B cell (primary cell): ENCODE measurements at regions not wholly inside any gene's neighbourhood (a gene's known extent, or its start where the extent isn't known, plus 50 kb on each side); places are given as distances from the start of the nearest gene placed in this dataset.

Experiments used
- ATAC-seq: fragments of 200-7000 bp; cut with Tn5 transposase; one replicate; pipeline ENCODE4 v1.10.0; 2021; ENCODE audit warnings: low read depth, mild to moderate bottlenecking, moderate number of reproducible peaks, moderate library complexity
- CTCF ChIA-PET: fragments of 350-600 bp; sonication (Branson Sonifier 250); formaldehyde crosslinking; loops from one replicate; lab custom pipeline; 2021; ENCODE audit warnings: antibody characterized with exemption, inconsistent platforms; lab: Charles Lee
- POLR2A ChIA-PET: fragments of 350-600 bp; sonication (Branson Sonifier 250); formaldehyde crosslinking; loops from one replicate; lab custom pipeline; 2021; ENCODE audit warnings: antibody characterized with exemption; lab: Charles Lee
- DNase-seq: peaks from one replicate; pipeline ENCODE4 v3.0.0; 2013
- H2AFZ ChIP-seq: 2 replicates; pipeline ENCODE4 v1.6.1; 2012; ENCODE audit warnings: mild to moderate bottlenecking, low read depth, low read length; ENCODE audit not compliant: insufficient read depth, poor library complexity, severe bottlenecking
- H3K27ac ChIP-seq, 2 donors: 1 replicate in 1 of 2; 2 replicates in 1 of 2; pipeline ENCODE4 v1.5.1; 2012 to 2013; ENCODE audit warnings: low read length in 2 of 2, mild to moderate bottlenecking in 2 of 2, moderate library complexity in 1 of 2
- H3K27me3 ChIP-seq, 4 experiments: fragments of 200-600 bp in 1 of 4; sonication (generic) in 1 of 4; replicated peaks in 1 of 4; 1 replicate in 2 of 4; 2 replicates in 2 of 4; pipeline versions ENCODE4 v1.6.1 to v1.7.0; 2013 to 2016; ENCODE audit warnings: low read length in 3 of 4, mild to moderate bottlenecking in 2 of 4, mixed read lengths in 1 of 4, moderate library complexity in 1 of 4; ENCODE audit not compliant: insufficient read depth in 4 of 4, control insufficient read depth in 3 of 4; ENCODE audit errors: control extremely low read depth in 1 of 4
- H3K36me3 ChIP-seq, 2 experiments: replicated peaks in 1 of 2; 1 replicate in 1 of 2; 2 replicates in 1 of 2; pipeline versions ENCODE4 v1.6.1 to v1.7.1; 2013; ENCODE audit warnings: low read length in 1 of 2; ENCODE audit not compliant: insufficient read depth in 2 of 2, control insufficient read depth in 1 of 2; ENCODE audit errors: control extremely low read depth in 1 of 2, extremely low read depth in 1 of 2
- H3K4me1 ChIP-seq, 2 donors: fragments of 200-600 bp in 1 of 2; sonication (generic) in 1 of 2; 1 replicate in 1 of 2; 2 replicates in 1 of 2; pipeline versions ENCODE4 v1.5.1 to v1.6.1; 2013 to 2017; ENCODE audit warnings: low read length in 2 of 2; ENCODE audit not compliant: control insufficient read depth in 2 of 2, insufficient read depth in 2 of 2
- H3K4me2 ChIP-seq: replicated peaks from 2 replicates; pipeline ENCODE3; 2012; ENCODE audit warnings: mild to moderate bottlenecking, low read depth, low read length; ENCODE audit not compliant: poor library complexity, severe bottlenecking
- H3K4me3 ChIP-seq, 5 experiments: fragments of 200-600 bp in 1 of 5; sonication (generic) in 1 of 5; 1 replicate in 3 of 5; 2 replicates in 2 of 5; pipeline versions ENCODE4 v1.5.1 to v1.7.0; 2011 to 2016; ENCODE audit warnings: low read length in 4 of 5, mild to moderate bottlenecking in 4 of 5, low read depth in 2 of 5, control low read depth in 1 of 5, moderate library complexity in 1 of 5; ENCODE audit not compliant: insufficient read depth in 1 of 5; ENCODE audit errors: control extremely low read depth in 1 of 5, extremely low read depth in 1 of 5
- H3K79me2 ChIP-seq: fragments of 200-600 bp; sonication (generic); one replicate; pipeline ENCODE4 v1.6.0; 2016; ENCODE audit warnings: low read length; ENCODE audit not compliant: control insufficient read depth, insufficient read depth
- H3K9ac ChIP-seq: fragments of 200-600 bp; sonication (generic); 2 replicates; pipeline ENCODE4 v1.6.1; 2017; ENCODE audit warnings: mild to moderate bottlenecking, low read length, moderate library complexity
- H3K9me3 ChIP-seq, 3 donors: one replicate each; pipeline versions ENCODE4 v1.6.1 to v1.7.1; 2013; ENCODE audit warnings: low read length in 2 of 3; ENCODE audit not compliant: control insufficient read depth in 2 of 3, insufficient read depth in 1 of 3; ENCODE audit errors: control extremely low read depth in 1 of 3
- H4K20me1 ChIP-seq: 2 replicates; pipeline ENCODE4 v1.6.0; 2012; ENCODE audit warnings: mild to moderate bottlenecking, low read length; ENCODE audit not compliant: insufficient read depth, control insufficient read depth, poor library complexity, severe bottlenecking
- H3K27ac Mint-ChIP-seq: one replicate; pipeline ENCODE4 v1.8.0; 2021; ENCODE audit warnings: mixed read lengths
- H3K27me3 Mint-ChIP-seq: one replicate; pipeline ENCODE4 v1.8.0; 2021; ENCODE audit warnings: mixed read lengths
- H3K4me1 Mint-ChIP-seq: one replicate; pipeline ENCODE4 v1.8.0; 2021; ENCODE audit warnings: mixed read lengths
- H3K4me3 Mint-ChIP-seq: one replicate; pipeline ENCODE4 v1.8.0; 2021; ENCODE audit warnings: mixed read lengths
- H3K9me3 Mint-ChIP-seq: one replicate; pipeline ENCODE4 v1.8.0; 2022; ENCODE audit warnings: mixed read lengths; ENCODE audit not compliant: insufficient read depth
- CTCF ChIP-seq: fragments of 200-600 bp; IDR thresholded peaks from one replicate; pipeline ENCODE4 v1.8.0; 2022; ENCODE audit warnings: antibody characterized with exemption, mild to moderate bottlenecking
- EZH2 ChIP-seq: IDR thresholded peaks from 2 replicates; pipeline ENCODE4 v1.6.1; 2012; ENCODE audit warnings: borderline replicate concordance, low read depth, mild to moderate bottlenecking, moderate library complexity, low read length; ENCODE audit not compliant: insufficient read depth, poor library complexity, severe bottlenecking
- WGBS: methylation state at CpG from one replicate; pipeline ENCODE4 v1.1.5; 2013; ENCODE audit warnings: missing lambda C conversion rate; ENCODE audit not compliant: insufficient coverage; 5-methylcytosine and 5-hydroxymethylcytosine counted together
- intact Hi-C: fragments of 100-400 bp; cut with micrococcal nuclease; formaldehyde crosslinking; loops from one replicate; pipeline ENCODE4 v1.10.0; 2022

- Histone ChIP-seq H4K20me1 (no peaks in the 10 kb centered on the region), H3K9me3 (peaks cover 0 to 4% (median 0%) of the 10 kb centered on the region in 3 donors), H2AFZ (no peak overlapping the region), H3K4me2 (no peak overlapping the region), H3K79me2 (no peaks in the 10 kb centered on the region), H3K4me1 (no peaks in the 10 kb centered on the region), H3K36me3 (no peaks in the 10 kb centered on the region), H3K27me3 (no peaks in the 10 kb centered on the region), H3K4me3 (no peak overlapping the region), H3K27ac (no peak overlapping the region), H3K9ac (no peak overlapping the region)
- ChIA-PET CTCF (no interaction called here), POLR2A (no interaction called here)
- no peak for TF ChIP-seq CTCF
- no peak for TF ChIP-seq EZH2
- Mint-ChIP-seq H3K9me3 (peaks cover 5% of the 10 kb centered on the region), H3K27ac (no peak overlapping the region), H3K4me1 (peaks cover 2% of the 10 kb centered on the region), H3K27me3 (peaks cover 6% of the 10 kb centered on the region), H3K4me3 (no peak overlapping the region)
- no peak for DNase-seq
- ATAC-seq = no peak
- WGBS = no CpG with 5 or more reads among the region's 2 CpGs
- intact Hi-C loops = no loop called here
These were observed 303.8 kb upstream of the ECI2 start for GRCh38 chr6:4439159-4439558.

GRCh38 chr6:4437342-4437741 is 302.0 kb upstream of the ECI2 start:
- H3K9me3 Mint-ChIP-seq = peaks cover 4% of the 10 kb centered on the region
- Histone ChIP-seq H3K4me1 (no peaks in the 10 kb centered on the region), H3K27me3 (no peaks in the 10 kb centered on the region), H3K4me3 (no peak overlapping the region), H2AFZ (no peak overlapping the region), H3K79me2 (no peaks in the 10 kb centered on the region), H3K9ac (no peak overlapping the region), H3K4me2 (no peak overlapping the region), H3K27ac (no peak overlapping the region), H3K9me3 (no peaks in the 10 kb centered on the region), H4K20me1 (no peaks in the 10 kb centered on the region), H3K36me3 (no peaks in the 10 kb centered on the region)
- ATAC-seq = no peak
- no peak for DNase-seq
- no peak for TF ChIP-seq EZH2
- no peak for TF ChIP-seq CTCF
- intact Hi-C loops = no loop called here
- peaks cover 2% of the 10 kb centered on the region for H3K4me1 Mint-ChIP-seq
- CTCF ChIA-PET = no interaction called here
- H3K27ac Mint-ChIP-seq = no peak overlapping the region
- H3K4me3 Mint-ChIP-seq = no peak overlapping the region
- POLR2A ChIA-PET = no interaction called here
- WGBS = no CpG with 5 or more reads among the region's 1 CpG
- H3K27me3 Mint-ChIP-seq = peaks cover 6% of the 10 kb centered on the region
